Fibroblast of mammary gland (primary cell): ENCODE measurements at regions not wholly inside any gene's neighbourhood (a gene's known extent, or its start where the extent isn't known, plus 50 kb on each side); places are given as distances from the start of the nearest gene placed in this dataset.

Experiments used
- DNase-seq: peaks from one replicate; pipeline ENCODE4 v3.0.0-alpha.2; 2010; ENCODE audit warnings: low read depth
- H3K4me3 ChIP-seq: 2 replicates; pipeline ENCODE4 v1.5.1; 2011; ENCODE audit warnings: low read depth, mild to moderate bottlenecking, low read length, moderate library complexity; ENCODE audit not compliant: control insufficient read depth
- TF ChIP-seq, protein P1 (sequence below): conservative IDR thresholded peaks from 2 replicates; pipeline ENCODE4 v1.5.1; 2011; ENCODE audit warnings: low read depth, low read length, inconsistent platforms; ENCODE audit not compliant: control insufficient read depth, insufficient read depth

DNA sequence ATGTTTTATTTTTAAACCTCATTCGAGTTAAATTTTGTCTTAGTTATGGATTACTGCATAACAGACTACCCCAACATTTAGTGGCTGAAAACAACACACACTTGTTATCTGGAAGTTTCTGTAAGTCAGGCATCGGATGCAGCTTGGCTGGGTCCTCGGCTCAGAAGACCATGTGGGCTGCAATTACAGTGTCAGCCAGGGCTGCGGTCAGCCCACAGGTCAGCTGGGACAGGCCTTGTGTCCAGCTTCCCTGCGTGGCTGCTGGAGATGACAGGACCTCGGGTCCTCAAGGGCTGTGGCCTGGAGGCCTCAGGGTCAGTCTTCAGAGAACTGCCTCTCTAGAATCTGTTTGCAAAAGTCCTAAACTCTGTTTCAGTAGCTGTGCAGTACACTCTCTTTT is 219.0 kb upstream of the IRX1 start:
- H3K4me3 ChIP-seq: no peak overlapping the region
- TF ChIP-seq, protein P1, sequence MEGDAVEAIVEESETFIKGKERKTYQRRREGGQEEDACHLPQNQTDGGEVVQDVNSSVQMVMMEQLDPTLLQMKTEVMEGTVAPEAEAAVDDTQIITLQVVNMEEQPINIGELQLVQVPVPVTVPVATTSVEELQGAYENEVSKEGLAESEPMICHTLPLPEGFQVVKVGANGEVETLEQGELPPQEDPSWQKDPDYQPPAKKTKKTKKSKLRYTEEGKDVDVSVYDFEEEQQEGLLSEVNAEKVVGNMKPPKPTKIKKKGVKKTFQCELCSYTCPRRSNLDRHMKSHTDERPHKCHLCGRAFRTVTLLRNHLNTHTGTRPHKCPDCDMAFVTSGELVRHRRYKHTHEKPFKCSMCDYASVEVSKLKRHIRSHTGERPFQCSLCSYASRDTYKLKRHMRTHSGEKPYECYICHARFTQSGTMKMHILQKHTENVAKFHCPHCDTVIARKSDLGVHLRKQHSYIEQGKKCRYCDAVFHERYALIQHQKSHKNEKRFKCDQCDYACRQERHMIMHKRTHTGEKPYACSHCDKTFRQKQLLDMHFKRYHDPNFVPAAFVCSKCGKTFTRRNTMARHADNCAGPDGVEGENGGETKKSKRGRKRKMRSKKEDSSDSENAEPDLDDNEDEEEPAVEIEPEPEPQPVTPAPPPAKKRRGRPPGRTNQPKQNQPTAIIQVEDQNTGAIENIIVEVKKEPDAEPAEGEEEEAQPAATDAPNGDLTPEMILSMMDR: no peak
- DNase-seq: no peak

GRCh38 chr5:3375586-3376311 is 219.9 kb upstream of the IRX1 start:
- TF ChIP-seq, protein P1: no peak
- DNase-seq: no peak
- H3K4me3 ChIP-seq: no peak overlapping the region

DNA sequence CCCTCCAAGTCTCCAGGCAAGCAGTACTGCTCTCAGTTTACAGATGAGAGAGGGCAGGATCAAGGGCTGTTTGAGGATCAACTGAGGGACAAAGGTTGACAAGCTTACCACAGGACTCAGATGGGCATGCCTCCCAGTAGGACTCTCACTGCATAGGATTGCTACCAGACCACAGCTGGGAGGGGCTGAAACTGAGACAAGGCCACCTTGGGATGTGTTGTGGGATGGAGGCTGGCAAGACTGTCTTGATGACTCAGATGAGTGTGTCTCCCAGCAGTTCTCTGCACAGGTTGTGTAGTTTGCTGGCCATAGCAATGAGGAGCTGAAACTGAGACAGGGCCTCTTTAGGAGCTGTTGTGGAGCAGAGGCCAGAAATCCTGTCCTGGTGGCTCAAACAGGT is 222.2 kb upstream of the IRX1 start:
- H3K4me3 ChIP-seq: no peak overlapping the region
- no peak for DNase-seq
- TF ChIP-seq, protein P1: no peak

- DNase-seq: no peak
- TF ChIP-seq, protein P1: no peak
- no peak overlapping the region for H3K4me3 ChIP-seq
Measured at GRCh38 chr5:3372289-3372688, 223.3 kb upstream of the IRX1 start.

GRCh38 chr5:3365501-3366215 is 230.0 kb upstream of the IRX1 start:
- TF ChIP-seq, protein P1: no peak
- H3K4me3 ChIP-seq: no peak overlapping the region
- DNase-seq: no peak

- H3K4me3 ChIP-seq: no peak overlapping the region
- DNase-seq: no peak
- TF ChIP-seq, protein P1: no peak
Measured at GRCh38 chr5:3364941-3365340, 230.7 kb upstream of the IRX1 start.
